ENCODE measurements at regions not wholly inside any gene's neighbourhood (a gene's known extent, or its start where the extent isn't known, plus 50 kb on each side); places are given as distances from the start of the nearest gene placed in this dataset.

GRCh38 chr2:138415985-138416384 lies 85.6 kb upstream of the SPOPL start:
- TF ChIP-seq, protein P1, sequence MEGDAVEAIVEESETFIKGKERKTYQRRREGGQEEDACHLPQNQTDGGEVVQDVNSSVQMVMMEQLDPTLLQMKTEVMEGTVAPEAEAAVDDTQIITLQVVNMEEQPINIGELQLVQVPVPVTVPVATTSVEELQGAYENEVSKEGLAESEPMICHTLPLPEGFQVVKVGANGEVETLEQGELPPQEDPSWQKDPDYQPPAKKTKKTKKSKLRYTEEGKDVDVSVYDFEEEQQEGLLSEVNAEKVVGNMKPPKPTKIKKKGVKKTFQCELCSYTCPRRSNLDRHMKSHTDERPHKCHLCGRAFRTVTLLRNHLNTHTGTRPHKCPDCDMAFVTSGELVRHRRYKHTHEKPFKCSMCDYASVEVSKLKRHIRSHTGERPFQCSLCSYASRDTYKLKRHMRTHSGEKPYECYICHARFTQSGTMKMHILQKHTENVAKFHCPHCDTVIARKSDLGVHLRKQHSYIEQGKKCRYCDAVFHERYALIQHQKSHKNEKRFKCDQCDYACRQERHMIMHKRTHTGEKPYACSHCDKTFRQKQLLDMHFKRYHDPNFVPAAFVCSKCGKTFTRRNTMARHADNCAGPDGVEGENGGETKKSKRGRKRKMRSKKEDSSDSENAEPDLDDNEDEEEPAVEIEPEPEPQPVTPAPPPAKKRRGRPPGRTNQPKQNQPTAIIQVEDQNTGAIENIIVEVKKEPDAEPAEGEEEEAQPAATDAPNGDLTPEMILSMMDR (IDR thresholded peaks at IDR 0.05): no peak
- no peak for TF ChIP-seq POLR2A (IDR thresholded peaks at IDR 0.05)

Measured in gastroesophageal sphincter (tissue), 3 donors.